ENCODE measurements at regions not wholly inside any gene's neighbourhood (a gene's known extent, or its start where the extent isn't known, plus 50 kb on each side); places are given as distances from the start of the nearest gene placed in this dataset.
"Not testable (repeated sequence)": the region's sequence is repeated elsewhere in the genome, so short reads cannot be mapped to it uniquely, and the experiment has no call there.

GRCh38 chr12:92425165-92425564, 277.6 kb upstream of the PLEKHG7 start:
- no peak for DNase-seq (ENCODE audit: low spot score)

GRCh38 chr12:92424338-92424737, 278.5 kb upstream of the PLEKHG7 start:
- DNase-seq (ENCODE audit: low spot score), result no peak

- DNase-seq (ENCODE audit: low spot score), result no peak
Observed at GRCh38 chr12:92421701-92422100, 276.1 kb upstream of the BTG1 start.

GRCh38 chr12:92421042-92421441, 275.4 kb upstream of the BTG1 start:
- DNase-seq (ENCODE audit: low spot score), result no peak

GRCh38 chr12:92419201-92419600, 273.6 kb upstream of the BTG1 start:
- no peak for DNase-seq (ENCODE audit: low spot score)

- DNase-seq (ENCODE audit: low spot score), result no peak
Observed at GRCh38 chr12:92418381-92418780, 272.7 kb upstream of the BTG1 start.

GRCh38 chr12:92417373-92417772, 271.7 kb upstream of the BTG1 start:
- DNase-seq (ENCODE audit: low spot score), result no peak

GRCh38 chr12:92416385-92416812, 270.8 kb upstream of the BTG1 start:
- DNase-seq (ENCODE audit: low spot score), result no peak

- DNase-seq (ENCODE audit: low spot score), result no peak
Observed at GRCh38 chr12:92414170-92415070, 268.8 kb upstream of the BTG1 start.

GRCh38 chr12:92413286-92413685, 267.6 kb upstream of the BTG1 start:
- DNase-seq (ENCODE audit: low spot score), result no peak

- DNase-seq (ENCODE audit: low spot score), result no peak
Observed at GRCh38 chr12:92412856-92413255, 267.2 kb upstream of the BTG1 start.

- no peak for DNase-seq (ENCODE audit: low spot score)
Observed at GRCh38 chr12:92411687-92412086, 266.0 kb upstream of the BTG1 start.

GRCh38 chr12:92408072-92408900, 262.6 kb upstream of the BTG1 start:
- DNase-seq (ENCODE audit: low spot score), result no peak

- not testable (repeated sequence) for DNase-seq (ENCODE audit: low spot score)
Observed at GRCh38 chr12:92406404-92407070, 260.9 kb upstream of the BTG1 start.

- DNase-seq (ENCODE audit: low spot score), result not testable (repeated sequence)
Observed at GRCh38 chr12:92405801-92406251, 260.2 kb upstream of the BTG1 start.

GRCh38 chr12:92404921-92405320, 259.3 kb upstream of the BTG1 start:
- no peak for DNase-seq (ENCODE audit: low spot score)

- no peak for DNase-seq (ENCODE audit: low spot score)
Observed at GRCh38 chr12:92404259-92404894, 258.7 kb upstream of the BTG1 start.

GRCh38 chr12:92403210-92404175, 257.8 kb upstream of the BTG1 start:
- no peak for DNase-seq (ENCODE audit: low spot score)

GRCh38 chr12:92402415-92402814, 256.8 kb upstream of the BTG1 start:
- no peak for DNase-seq (ENCODE audit: low spot score)

GRCh38 chr12:92400006-92400405, 254.4 kb upstream of the BTG1 start:
- no peak for DNase-seq (ENCODE audit: low spot score)

All from globus pallidus (tissue), 1 donor.